Trophoblast cell (in vitro differentiated cells and primary cell): ENCODE measurements at regions not wholly inside any gene's neighbourhood (a gene's known extent, or its start where the extent isn't known, plus 50 kb on each side); places are given as distances from the start of the nearest gene placed in this dataset.

ENCODE experiments used
- DNase-seq, 2 donors: peaks; one replicate each; pipeline ENCODE4 v3.0.0-alpha.2; 2016
- H2AFZ ChIP-seq: 2 replicates; pipeline ENCODE4 v1.6.1; 2013; ENCODE audit warnings: low read length, moderate library complexity, mild to moderate bottlenecking; ENCODE audit not compliant: insufficient read depth, poor library complexity
- H2AK5ac ChIP-seq: 2 replicates; pipeline ENCODE4 v1.6.1; 2013; ENCODE audit warnings: mild to moderate bottlenecking, low read length
- H2BK120ac ChIP-seq: 2 replicates; pipeline ENCODE4 v1.6.1; 2013; ENCODE audit warnings: low read length, mild to moderate bottlenecking, moderate library complexity; ENCODE audit not compliant: insufficient read depth, poor library complexity
- H2BK12ac ChIP-seq: 2 replicates; pipeline ENCODE4 v1.6.1; 2013; ENCODE audit warnings: mild to moderate bottlenecking, low read length, moderate library complexity
- H2BK5ac ChIP-seq: 2 replicates; pipeline ENCODE4 v1.6.1; 2013; ENCODE audit warnings: low read length, low read depth, moderate library complexity, mild to moderate bottlenecking; ENCODE audit not compliant: poor library complexity
- H3K14ac ChIP-seq: 2 replicates; pipeline ENCODE4 v1.6.1; 2013; ENCODE audit warnings: mild to moderate bottlenecking, low read length
- H3K18ac ChIP-seq: 2 replicates; pipeline ENCODE4 v1.6.1; 2013; ENCODE audit warnings: mild to moderate bottlenecking, low read length
- H3K23ac ChIP-seq: 2 replicates; pipeline ENCODE4 v1.6.1; 2013; ENCODE audit warnings: low read length
- H3K27ac ChIP-seq: 2 replicates; pipeline ENCODE4 v1.5.1; 2013; ENCODE audit warnings: low read depth, mild to moderate bottlenecking, inconsistent platforms, low read length, moderate library complexity
- H3K27me3 ChIP-seq: 2 replicates; pipeline ENCODE4 v1.6.1; 2013; ENCODE audit warnings: inconsistent platforms, mild to moderate bottlenecking, low read length, moderate library complexity; ENCODE audit not compliant: insufficient read depth
- H3K36me3 ChIP-seq, 2 experiments: 1 replicate in 1 of 2; 2 replicates in 1 of 2; pipeline ENCODE4 v1.6.1; 2013; ENCODE audit warnings: low read length in 2 of 2, mild to moderate bottlenecking in 2 of 2, moderate library complexity in 1 of 2; ENCODE audit not compliant: insufficient read depth in 2 of 2, control insufficient read depth in 1 of 2
- H3K4ac ChIP-seq: 2 replicates; pipeline ENCODE4 v1.6.1; 2013; ENCODE audit warnings: low read depth, mild to moderate bottlenecking, low read length, moderate library complexity
- H3K4me1 ChIP-seq, 2 experiments: 1 replicate in 1 of 2; 2 replicates in 1 of 2; pipeline ENCODE4 v1.6.1; 2013; ENCODE audit warnings: low read length in 2 of 2, mild to moderate bottlenecking in 2 of 2, moderate library complexity in 1 of 2; ENCODE audit not compliant: insufficient read depth in 2 of 2, control insufficient read depth in 1 of 2
- H3K4me2 ChIP-seq: 2 replicates; pipeline ENCODE4 v1.6.1; 2013; ENCODE audit warnings: inconsistent platforms, mild to moderate bottlenecking, low read length, moderate library complexity
- H3K4me3 ChIP-seq: 2 replicates; pipeline ENCODE4 v1.5.1; 2013; ENCODE audit warnings: mild to moderate bottlenecking, low read depth, low read length, inconsistent platforms
- H3K79me1 ChIP-seq: one replicate; pipeline ENCODE4 v1.6.1; 2013; ENCODE audit warnings: low read length
- H3K79me2 ChIP-seq: 2 replicates; pipeline ENCODE4 v1.6.1; 2013; ENCODE audit warnings: low read length, mild to moderate bottlenecking; ENCODE audit not compliant: control insufficient read depth, insufficient read depth, poor library complexity
- H3K9ac ChIP-seq: 2 replicates; pipeline ENCODE4 v1.6.1; 2013; ENCODE audit warnings: mild to moderate bottlenecking, low read length
- H3K9me3 ChIP-seq: 2 replicates; pipeline ENCODE4 v1.6.1; 2013; ENCODE audit warnings: low read depth, mild to moderate bottlenecking, control low read depth, inconsistent platforms, low read length; ENCODE audit not compliant: insufficient read depth
- H4K12ac ChIP-seq: 2 replicates; pipeline ENCODE4 v1.6.1; 2013; ENCODE audit warnings: low read depth, mild to moderate bottlenecking, low read length, moderate library complexity
- H4K8ac ChIP-seq: 2 replicates; pipeline ENCODE4 v1.6.1; 2013; ENCODE audit warnings: low read depth, mild to moderate bottlenecking, low read length, moderate library complexity
- H4K91ac ChIP-seq: one replicate; pipeline ENCODE4 v1.6.1; 2013; ENCODE audit warnings: low read depth, mild to moderate bottlenecking, low read length, moderate library complexity
- WGBS: extraction: QIAGEN DNeasy Blood & Tissue Kit; methylation state at CpG from one replicate; pipeline ENCODE4 v1.1.7; 2013; ENCODE audit warnings: missing lambda C conversion rate; ENCODE audit not compliant: insufficient read length, insufficient coverage; ENCODE audit errors: extremely low coverage; 5-methylcytosine and 5-hydroxymethylcytosine counted together

DNA sequence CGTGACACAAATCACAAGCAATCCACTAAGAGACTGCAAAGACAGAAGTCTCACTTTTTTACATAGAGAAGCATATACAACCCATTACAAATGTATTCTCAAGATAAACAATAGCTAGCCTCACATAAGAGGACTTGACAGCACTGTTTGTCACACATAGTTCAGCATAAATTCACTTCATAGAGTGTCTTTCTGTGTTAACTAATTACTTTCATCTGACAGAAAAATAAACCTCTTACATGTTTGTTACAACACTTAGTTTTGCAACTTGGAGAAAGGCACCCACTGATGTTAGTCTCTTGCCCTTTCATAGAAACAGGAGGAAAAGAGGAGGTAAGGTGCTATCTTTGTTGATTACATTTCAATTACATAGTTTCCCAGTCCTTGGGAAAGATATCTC, 2221.9 kb upstream of the RAG2 start:
- H3K9ac ChIP-seq = no peak overlapping the region
- H2AK5ac ChIP-seq = no peak overlapping the region
- no peak overlapping the region for H4K8ac ChIP-seq
- no peak overlapping the region for H3K14ac ChIP-seq
- H3K9me3 ChIP-seq = no peaks in the 10 kb centered on the region
- no CpG with 5 or more reads among the region's 1 CpG for WGBS
- no peaks in the 10 kb centered on the region for H3K27me3 ChIP-seq
- no peak overlapping the region for H2BK12ac ChIP-seq
- H3K4ac ChIP-seq = no peak overlapping the region
- no peak overlapping the region for H3K4me2 ChIP-seq
- no peak overlapping the region for H2AFZ ChIP-seq
- no peak overlapping the region for H3K23ac ChIP-seq
- no peaks in the 10 kb centered on the region for H3K36me3 ChIP-seq
- no peaks in the 10 kb centered on the region for H3K79me2 ChIP-seq
- H3K4me3 ChIP-seq = no peak overlapping the region
- DNase-seq = no peak
- no peak overlapping the region for H2BK5ac ChIP-seq
- no peak overlapping the region for H2BK120ac ChIP-seq
- H3K27ac ChIP-seq = no peak overlapping the region
- H4K12ac ChIP-seq = no peak overlapping the region
- no peaks in the 10 kb centered on the region for H3K79me1 ChIP-seq
- no peak overlapping the region for H3K18ac ChIP-seq
- H4K91ac ChIP-seq = no peak overlapping the region
- no peaks in the 10 kb centered on the region for H3K4me1 ChIP-seq

- Histone ChIP-seq H3K79me2 (no peaks in the 10 kb centered on the region), H2BK5ac (no peak overlapping the region), H3K4me1 (no peaks in the 10 kb centered on the region), H4K91ac (no peak overlapping the region), H3K27me3 (no peaks in the 10 kb centered on the region), H2AFZ (no peak overlapping the region), H3K9ac (no peak overlapping the region), H3K79me1 (no peaks in the 10 kb centered on the region), H2BK120ac (no peak overlapping the region), H3K14ac (no peak overlapping the region), H4K8ac (no peak overlapping the region), H3K18ac (no peak overlapping the region), H3K9me3 (no peaks in the 10 kb centered on the region), H4K12ac (no peak overlapping the region), H2AK5ac (no peak overlapping the region), H3K4me3 (no peak overlapping the region), H3K36me3 (no peaks in the 10 kb centered on the region), H3K23ac (no peak overlapping the region), H3K4me2 (no peak overlapping the region), H2BK12ac (no peak overlapping the region), H3K4ac (no peak overlapping the region), H3K27ac (no peak overlapping the region)
- no peak for DNase-seq
Measured at GRCh38 chr11:38818720-38819119, 2220.7 kb upstream of the RAG2 start.

- Histone ChIP-seq H3K18ac (no peak overlapping the region), H2BK5ac (no peak overlapping the region), H3K4me2 (no peak overlapping the region), H3K23ac (no peak overlapping the region), H3K4me3 (no peak overlapping the region), H3K14ac (no peak overlapping the region), H3K4ac (no peak overlapping the region), H3K27me3 (no peaks in the 10 kb centered on the region), H4K8ac (no peak overlapping the region), H2AFZ (no peak overlapping the region), H4K91ac (no peak overlapping the region), H3K79me1 (no peaks in the 10 kb centered on the region), H3K9ac (no peak overlapping the region), H2BK12ac (no peak overlapping the region), H3K79me2 (no peaks in the 10 kb centered on the region), H3K9me3 (no peaks in the 10 kb centered on the region), H3K4me1 (no peaks in the 10 kb centered on the region), H2AK5ac (no peak overlapping the region), H4K12ac (no peak overlapping the region), H3K27ac (no peak overlapping the region), H3K36me3 (no peaks in the 10 kb centered on the region), H2BK120ac (no peak overlapping the region)
- WGBS = no CpG with 5 or more reads among the region's 4 CpGs
- DNase-seq = peak in 1 of 2 donors; percentile 4
Measured at GRCh38 chr11:38814670-38815069, 2216.6 kb upstream of the RAG2 start.

GRCh38 chr11:38809521-38809920, 2211.5 kb upstream of the RAG2 start:
- H3K36me3 ChIP-seq = no peaks in the 10 kb centered on the region
- H3K9ac ChIP-seq = no peak overlapping the region
- no CpG with 5 or more reads among the region's 4 CpGs for WGBS
- H3K4ac ChIP-seq = no peak overlapping the region
- H3K79me2 ChIP-seq = no peaks in the 10 kb centered on the region
- no peak overlapping the region for H4K91ac ChIP-seq
- no peak for DNase-seq
- no peak overlapping the region for H2AFZ ChIP-seq
- H3K79me1 ChIP-seq = no peaks in the 10 kb centered on the region
- no peak overlapping the region for H2AK5ac ChIP-seq
- no peaks in the 10 kb centered on the region for H3K9me3 ChIP-seq
- H4K8ac ChIP-seq = no peak overlapping the region
- no peak overlapping the region for H3K4me2 ChIP-seq
- no peak overlapping the region for H3K27ac ChIP-seq
- H2BK12ac ChIP-seq = no peak overlapping the region
- no peak overlapping the region for H3K14ac ChIP-seq
- no peak overlapping the region for H3K23ac ChIP-seq
- no peak overlapping the region for H2BK5ac ChIP-seq
- H3K27me3 ChIP-seq = no peaks in the 10 kb centered on the region
- H3K18ac ChIP-seq = no peak overlapping the region
- no peak overlapping the region for H3K4me3 ChIP-seq
- H2BK120ac ChIP-seq = no peak overlapping the region
- H3K4me1 ChIP-seq = no peaks in the 10 kb centered on the region
- no peak overlapping the region for H4K12ac ChIP-seq

DNA sequence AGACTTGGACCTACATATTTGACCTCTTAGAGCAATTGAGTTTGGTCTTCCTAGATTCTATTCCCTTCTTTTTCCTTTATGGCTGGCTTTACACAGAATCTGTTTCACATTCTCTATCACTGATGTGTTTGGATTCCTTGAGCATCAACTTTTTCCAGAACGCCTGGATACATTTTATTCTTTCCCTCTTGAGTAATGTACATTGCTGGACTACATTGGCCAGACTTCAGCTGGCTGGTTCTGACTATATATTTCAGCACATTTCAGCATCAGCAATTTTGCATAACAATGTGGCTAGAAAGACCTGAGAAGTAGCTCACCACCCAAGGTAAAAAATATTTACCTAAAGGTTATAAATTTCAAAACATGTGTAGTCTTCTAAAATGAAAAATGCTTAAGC, 2198.2 kb upstream of the RAG2 start:
- Histone ChIP-seq H3K4ac (no peak overlapping the region), H3K23ac (no peak overlapping the region), H2AFZ (no peak overlapping the region), H3K36me3 (no peaks in the 10 kb centered on the region), H3K9me3 (no peaks in the 10 kb centered on the region), H4K12ac (no peak overlapping the region), H3K14ac (no peak overlapping the region), H3K27ac (no peak overlapping the region), H3K79me2 (no peaks in the 10 kb centered on the region), H3K9ac (no peak overlapping the region), H4K91ac (no peak overlapping the region), H3K18ac (no peak overlapping the region), H2BK5ac (no peak overlapping the region), H3K4me3 (no peak overlapping the region), H2BK120ac (no peak overlapping the region), H3K79me1 (no peaks in the 10 kb centered on the region), H3K4me2 (no peak overlapping the region), H2AK5ac (no peak overlapping the region), H2BK12ac (no peak overlapping the region), H4K8ac (no peak overlapping the region), H3K4me1 (no peaks in the 10 kb centered on the region), H3K27me3 (no peaks in the 10 kb centered on the region)
- DNase-seq = no peak
- no CpG with 5 or more reads among the region's 1 CpG for WGBS
